Tibial nerve (tissue), 4 donors: ENCODE measurements at regions not wholly inside any gene's neighbourhood (a gene's known extent, or its start where the extent isn't known, plus 50 kb on each side); places are given as distances from the start of the nearest gene placed in this dataset.

Experiments
- DNase-seq, 2 donors: peaks; one replicate each; pipeline ENCODE4 v3.0.0-alpha.2; 2019; ENCODE audit warnings: low spot score in 2 of 2
- H3K27ac ChIP-seq, 4 donors: fragments of 200-600 bp; sonication (generic) in 3 of 4; one replicate each; pipeline ENCODE4 v1.5.1; 2017 to 2019; ENCODE audit warnings: mild to moderate bottlenecking in 1 of 4
- H3K27me3 ChIP-seq, 2 donors: fragments of 200-600 bp; sonication (generic) in 1 of 2; one replicate each; pipeline versions ENCODE4 v1.5.1 to v1.6.0; 2017 to 2019
- H3K36me3 ChIP-seq, 3 donors: fragments of 200-600 bp; sonication (generic); one replicate each; pipeline ENCODE4 v1.5.1; 2018 to 2019
- H3K4me1 ChIP-seq, 4 donors: fragments of 200-600 bp; sonication (generic) in 3 of 4; one replicate each; pipeline ENCODE4 v1.5.1; 2017 to 2019
- H3K4me3 ChIP-seq, 4 donors: fragments of 200-600 bp; sonication (generic) in 3 of 4; one replicate each; pipeline ENCODE4 v1.5.1; 2017 to 2019; ENCODE audit warnings: mild to moderate bottlenecking in 1 of 4, moderate library complexity in 1 of 4
- H3K9me3 ChIP-seq, 4 donors: fragments of 200-600 bp; sonication (generic) in 3 of 4; one replicate each; pipeline ENCODE4 v1.5.1; 2017 to 2019
- EP300 ChIP-seq, 2 donors: sonication (generic); formaldehyde crosslinking; IDR thresholded peaks; one replicate each; pipeline ENCODE4 v1.6.1; 2017; ENCODE audit warnings: antibody characterized with exemption in 2 of 2, mild to moderate bottlenecking in 1 of 2
- POLR2A ChIP-seq, 2 donors: fragments of 450-650 bp; IDR thresholded peaks; one replicate each; pipeline ENCODE4 v1.6.1; 2017; ENCODE audit warnings: antibody characterized with exemption in 2 of 2, mild to moderate bottlenecking in 2 of 2, moderate library complexity in 2 of 2
- WGBS, 2 donors: methylation state at CpG; one replicate each; pipeline ENCODE4 v1.1.5; 2018; 5-methylcytosine and 5-hydroxymethylcytosine counted together
- TF ChIP-seq, protein P1 (sequence below), 5 experiments: fragments of 200-600 bp in 3 of 5; fragments of 450-650 bp in 2 of 5; sonication (generic) in 3 of 5; IDR thresholded peaks; one replicate each; pipeline ENCODE4 v1.5.1; 2016 to 2019; ENCODE audit warnings: antibody characterized with exemption in 5 of 5, mild to moderate bottlenecking in 3 of 5, moderate library complexity in 2 of 5

DNA sequence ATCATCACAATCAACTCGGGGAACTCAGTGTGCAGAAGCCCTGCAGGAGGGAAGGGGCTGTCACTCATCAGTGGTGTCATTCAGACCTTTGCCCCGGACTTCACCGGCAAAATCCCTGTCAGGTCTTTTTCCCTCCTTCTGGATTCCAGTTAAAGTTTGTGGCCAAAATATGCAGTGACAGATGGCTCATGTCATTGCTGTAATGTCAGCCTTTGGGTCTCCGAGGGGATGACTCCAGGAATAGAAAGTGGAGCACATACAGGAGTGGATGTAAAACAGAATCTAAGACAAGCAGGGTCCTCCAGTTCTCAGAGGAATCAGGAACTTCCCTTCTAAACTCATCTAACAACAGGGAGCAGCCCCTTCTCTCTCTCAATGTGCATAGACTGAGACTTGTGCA, 130.3 kb upstream of the RASSF8 start:
- DNase-seq: no peak

DNA sequence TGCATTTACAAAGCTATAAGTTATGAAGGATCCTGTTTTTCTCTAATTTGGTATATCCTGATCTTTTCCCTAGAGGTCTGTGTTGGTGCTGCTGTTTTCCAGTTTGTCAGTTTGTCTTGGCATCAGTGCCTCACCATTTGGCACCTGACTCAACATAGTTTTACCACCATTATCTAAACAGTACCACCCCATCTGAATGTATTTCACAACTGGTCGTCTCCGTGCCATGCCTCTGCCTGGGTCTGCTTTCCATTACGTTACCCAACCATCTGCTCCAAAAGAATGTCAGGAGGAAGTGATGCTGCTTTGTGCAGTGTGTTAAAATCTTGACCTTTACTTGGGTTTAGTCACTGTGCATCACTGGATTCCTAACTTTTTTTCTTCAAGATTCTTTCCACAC, 129.3 kb upstream of the RASSF8 start:
- peak in 1 of 2 donors; percentile 16 for DNase-seq
- 29 to 40% methylated on average over 3 of the region's 3 CpGs for WGBS, 2 donors
- Histone ChIP-seq H3K27me3 (no peaks in the 10 kb centered on the region), H3K4me1 (peaks cover 0 to 23% (median 0%) of the 10 kb centered on the region in 4 donors), H3K27ac (peak overlapping the region in 2 of 4 donors; percentile 14 to 37), H3K9me3 (no peaks in the 10 kb centered on the region), H3K4me3 (no peak overlapping the region), H3K36me3 (no peaks in the 10 kb centered on the region)
- TF ChIP-seq, protein P1, sequence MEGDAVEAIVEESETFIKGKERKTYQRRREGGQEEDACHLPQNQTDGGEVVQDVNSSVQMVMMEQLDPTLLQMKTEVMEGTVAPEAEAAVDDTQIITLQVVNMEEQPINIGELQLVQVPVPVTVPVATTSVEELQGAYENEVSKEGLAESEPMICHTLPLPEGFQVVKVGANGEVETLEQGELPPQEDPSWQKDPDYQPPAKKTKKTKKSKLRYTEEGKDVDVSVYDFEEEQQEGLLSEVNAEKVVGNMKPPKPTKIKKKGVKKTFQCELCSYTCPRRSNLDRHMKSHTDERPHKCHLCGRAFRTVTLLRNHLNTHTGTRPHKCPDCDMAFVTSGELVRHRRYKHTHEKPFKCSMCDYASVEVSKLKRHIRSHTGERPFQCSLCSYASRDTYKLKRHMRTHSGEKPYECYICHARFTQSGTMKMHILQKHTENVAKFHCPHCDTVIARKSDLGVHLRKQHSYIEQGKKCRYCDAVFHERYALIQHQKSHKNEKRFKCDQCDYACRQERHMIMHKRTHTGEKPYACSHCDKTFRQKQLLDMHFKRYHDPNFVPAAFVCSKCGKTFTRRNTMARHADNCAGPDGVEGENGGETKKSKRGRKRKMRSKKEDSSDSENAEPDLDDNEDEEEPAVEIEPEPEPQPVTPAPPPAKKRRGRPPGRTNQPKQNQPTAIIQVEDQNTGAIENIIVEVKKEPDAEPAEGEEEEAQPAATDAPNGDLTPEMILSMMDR (IDR thresholded peaks at IDR 0.05): no peak
- TF ChIP-seq EP300 (IDR thresholded peaks at IDR 0.05) (peak in 1 of 2 donors; percentile 70), POLR2A (IDR thresholded peaks at IDR 0.05) (no peak)

More for the DNA sequence above, 130.3 kb upstream of the RASSF8 start:
- no peak overlapping the region for H3K27ac ChIP-seq
- WGBS, 2 donors: 51 to 59% methylated on average over 4 of the region's 4 CpGs
- no peaks in the 10 kb centered on the region for H3K36me3 ChIP-seq
- peaks cover 0 to 23% (median 0%) of the 10 kb centered on the region in 4 donors for H3K4me1 ChIP-seq
- no peak overlapping the region for H3K4me3 ChIP-seq
- H3K27me3 ChIP-seq: no peaks in the 10 kb centered on the region
- no peaks in the 10 kb centered on the region for H3K9me3 ChIP-seq
- no peak for TF ChIP-seq POLR2A (IDR thresholded peaks at IDR 0.05)
- TF ChIP-seq, protein P1 (IDR thresholded peaks at IDR 0.05): no peak
- no peak for TF ChIP-seq EP300 (IDR thresholded peaks at IDR 0.05)

DNA sequence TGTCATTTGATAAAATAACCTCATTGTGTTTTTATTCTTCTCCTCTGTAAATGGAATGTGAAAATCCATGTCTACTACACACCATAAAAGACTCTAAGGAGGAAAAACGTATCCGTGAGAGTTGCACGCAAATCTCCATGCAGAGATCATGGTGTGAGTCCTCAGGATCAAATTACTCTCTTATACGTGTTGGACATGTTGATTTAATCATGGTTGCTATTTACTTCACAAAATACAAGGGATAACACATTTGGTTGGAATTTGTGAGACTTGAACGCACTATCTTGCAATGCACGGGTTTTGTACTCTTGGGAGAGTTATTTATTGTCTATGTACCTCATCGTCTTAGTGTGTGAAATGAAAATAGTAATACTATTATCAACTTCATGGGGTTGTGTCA, 128.0 kb upstream of the RASSF8 start:
- H3K4me1 ChIP-seq: peaks cover 0 to 16% (median 0%) of the 10 kb centered on the region in 4 donors
- no peaks in the 10 kb centered on the region for H3K36me3 ChIP-seq
- TF ChIP-seq POLR2A (IDR thresholded peaks at IDR 0.05): no peak
- no peak for TF ChIP-seq EP300 (IDR thresholded peaks at IDR 0.05)
- TF ChIP-seq, protein P1 (IDR thresholded peaks at IDR 0.05): no peak
- H3K27me3 ChIP-seq: no peaks in the 10 kb centered on the region
- 60 to 61% methylated on average over 7 of the region's 7 CpGs for WGBS, 2 donors
- no peak overlapping the region for H3K27ac ChIP-seq
- H3K4me3 ChIP-seq: no peak overlapping the region
- no peak for DNase-seq
- no peaks in the 10 kb centered on the region for H3K9me3 ChIP-seq

DNA sequence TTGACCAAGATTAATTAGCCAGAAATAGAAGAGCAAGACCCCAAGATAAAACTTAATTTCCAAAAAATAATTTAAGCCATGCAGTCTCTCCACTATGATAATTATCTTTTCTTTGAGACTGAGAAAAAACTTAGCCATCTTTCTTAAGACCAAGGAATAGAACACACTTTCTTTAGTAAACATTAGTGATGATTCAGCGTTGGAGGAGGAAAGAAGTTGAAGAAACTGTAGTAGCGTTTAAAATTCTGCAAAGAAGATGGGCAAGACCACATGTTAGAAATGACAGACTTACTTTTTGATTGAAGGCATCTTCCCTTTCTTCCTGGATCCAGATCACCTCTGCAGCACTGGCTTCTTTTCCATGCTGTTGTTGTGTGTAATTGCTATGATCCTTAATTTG, 124.8 kb upstream of the RASSF8 start:
- H3K27ac ChIP-seq: no peak overlapping the region
- WGBS, 2 donors: 91 to 95% methylated on average over 2 of the region's 2 CpGs
- no peaks in the 10 kb centered on the region for H3K36me3 ChIP-seq
- no peak overlapping the region for H3K4me3 ChIP-seq
- DNase-seq: no peak
- H3K27me3 ChIP-seq: no peaks in the 10 kb centered on the region
- TF ChIP-seq EP300 (IDR thresholded peaks at IDR 0.05) (no peak), POLR2A (IDR thresholded peaks at IDR 0.05) (no peak)
- TF ChIP-seq, protein P1 (IDR thresholded peaks at IDR 0.05): no peak
- H3K9me3 ChIP-seq: peaks cover 0 to 6% (median 0%) of the 10 kb centered on the region in 4 donors
- peaks cover 0 to 13% (median 0%) of the 10 kb centered on the region in 4 donors for H3K4me1 ChIP-seq

DNA sequence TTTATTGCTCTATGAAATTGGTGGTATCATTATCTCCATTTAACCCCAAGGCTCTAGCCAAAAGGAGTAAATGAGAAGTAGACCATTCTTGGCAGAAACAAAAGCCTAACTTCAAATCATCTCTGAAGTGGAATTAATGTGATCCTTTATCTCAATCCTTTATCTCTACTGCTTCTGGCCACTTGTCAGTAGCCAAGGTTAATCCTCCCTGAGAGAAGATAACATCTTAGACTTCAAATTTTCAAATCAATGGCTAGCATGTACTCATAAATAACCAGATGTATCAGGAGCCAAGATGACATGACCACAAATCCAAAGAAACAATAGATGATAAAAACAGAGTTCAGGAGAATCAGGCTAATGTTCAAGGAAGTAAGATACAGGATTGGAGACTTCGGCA, 123.1 kb upstream of the RASSF8 start:
- no peak overlapping the region for H3K4me3 ChIP-seq
- H3K9me3 ChIP-seq: peaks cover 0 to 6% (median 0%) of the 10 kb centered on the region in 4 donors
- H3K27ac ChIP-seq: no peak overlapping the region
- WGBS, 2 donors: 91 to 97% methylated on average over 1 of the region's 1 CpG
- DNase-seq: no peak
- TF ChIP-seq POLR2A (IDR thresholded peaks at IDR 0.05): no peak
- TF ChIP-seq EP300 (IDR thresholded peaks at IDR 0.05): no peak
- TF ChIP-seq, protein P1 (IDR thresholded peaks at IDR 0.05): no peak
- no peaks in the 10 kb centered on the region for H3K4me1 ChIP-seq
- H3K27me3 ChIP-seq: no peaks in the 10 kb centered on the region
- H3K36me3 ChIP-seq: no peaks in the 10 kb centered on the region
